ENCODE measurements at regions not wholly inside any gene's neighbourhood (a gene's known extent, or its start where the extent isn't known, plus 50 kb on each side); places are given as distances from the start of the nearest gene placed in this dataset.

DNA sequence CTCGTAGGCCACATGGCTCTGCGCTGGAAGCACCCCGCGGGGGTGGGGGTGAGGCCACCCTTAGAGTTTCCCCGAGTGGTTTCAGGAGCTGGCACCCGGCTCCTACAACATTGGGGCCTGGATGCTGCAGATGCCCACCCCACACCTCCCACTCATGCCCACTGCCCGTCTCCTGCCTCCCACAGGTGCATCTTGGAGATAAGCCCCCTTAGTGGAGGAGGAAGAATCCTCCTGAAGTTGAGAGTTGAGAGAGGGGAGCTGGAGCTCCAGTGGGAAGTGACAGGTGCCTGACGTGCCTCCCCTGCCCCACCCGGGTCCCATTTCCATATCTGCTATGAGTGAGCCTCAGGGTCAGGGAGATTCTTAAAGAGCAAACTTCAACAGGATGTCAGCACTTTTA lies 341.3 kb downstream of the TEX29 start:
- no peak overlapping the region for H3K27ac Mint-ChIP-seq
- H3K4me3 Mint-ChIP-seq, result no peak overlapping the region
- DNase-seq, result no peak
- peaks cover 51% of the 10 kb centered on the region for H3K9me3 Mint-ChIP-seq
- H3K4me1 Mint-ChIP-seq (ENCODE audit: low read depth), result no peaks in the 10 kb centered on the region
- TF ChIP-seq, protein P1, sequence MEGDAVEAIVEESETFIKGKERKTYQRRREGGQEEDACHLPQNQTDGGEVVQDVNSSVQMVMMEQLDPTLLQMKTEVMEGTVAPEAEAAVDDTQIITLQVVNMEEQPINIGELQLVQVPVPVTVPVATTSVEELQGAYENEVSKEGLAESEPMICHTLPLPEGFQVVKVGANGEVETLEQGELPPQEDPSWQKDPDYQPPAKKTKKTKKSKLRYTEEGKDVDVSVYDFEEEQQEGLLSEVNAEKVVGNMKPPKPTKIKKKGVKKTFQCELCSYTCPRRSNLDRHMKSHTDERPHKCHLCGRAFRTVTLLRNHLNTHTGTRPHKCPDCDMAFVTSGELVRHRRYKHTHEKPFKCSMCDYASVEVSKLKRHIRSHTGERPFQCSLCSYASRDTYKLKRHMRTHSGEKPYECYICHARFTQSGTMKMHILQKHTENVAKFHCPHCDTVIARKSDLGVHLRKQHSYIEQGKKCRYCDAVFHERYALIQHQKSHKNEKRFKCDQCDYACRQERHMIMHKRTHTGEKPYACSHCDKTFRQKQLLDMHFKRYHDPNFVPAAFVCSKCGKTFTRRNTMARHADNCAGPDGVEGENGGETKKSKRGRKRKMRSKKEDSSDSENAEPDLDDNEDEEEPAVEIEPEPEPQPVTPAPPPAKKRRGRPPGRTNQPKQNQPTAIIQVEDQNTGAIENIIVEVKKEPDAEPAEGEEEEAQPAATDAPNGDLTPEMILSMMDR (IDR thresholded peaks at IDR 0.05), result no peak
- H3K36me3 Mint-ChIP-seq (ENCODE audit: low read depth), result peaks cover 4% of the 10 kb centered on the region
- peaks cover 2% of the 10 kb centered on the region for H3K27me3 Mint-ChIP-seq (ENCODE audit: insufficient read depth)

DNA sequence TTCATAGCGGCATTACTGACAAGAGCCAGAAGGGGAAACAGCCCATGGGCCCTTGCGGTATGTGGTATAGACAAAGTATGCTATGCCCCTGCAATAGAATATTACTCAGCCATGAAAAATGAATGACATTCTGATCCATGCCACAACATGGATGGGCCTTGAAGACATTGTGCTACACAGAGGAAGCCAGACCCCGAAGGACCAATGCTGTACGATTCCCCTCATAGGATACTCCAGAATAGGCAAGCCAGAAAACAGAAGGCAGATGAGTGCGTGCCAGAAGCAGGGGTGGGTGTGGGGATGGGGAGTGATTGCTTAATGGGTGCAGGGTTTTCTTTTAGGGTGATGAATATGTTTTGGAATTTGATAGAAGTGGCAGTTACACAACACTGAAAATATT lies 342.0 kb downstream of the TEX29 start:
- peaks cover 47% of the 10 kb centered on the region for H3K9me3 Mint-ChIP-seq
- no peak overlapping the region for H3K27ac Mint-ChIP-seq
- peaks cover 2% of the 10 kb centered on the region for H3K27me3 Mint-ChIP-seq (ENCODE audit: insufficient read depth)
- H3K4me3 Mint-ChIP-seq, result no peak overlapping the region
- H3K4me1 Mint-ChIP-seq (ENCODE audit: low read depth), result no peaks in the 10 kb centered on the region
- TF ChIP-seq, protein P1 (IDR thresholded peaks at IDR 0.05), result no peak
- H3K36me3 Mint-ChIP-seq (ENCODE audit: low read depth), result no peaks in the 10 kb centered on the region
- no peak for DNase-seq

DNA sequence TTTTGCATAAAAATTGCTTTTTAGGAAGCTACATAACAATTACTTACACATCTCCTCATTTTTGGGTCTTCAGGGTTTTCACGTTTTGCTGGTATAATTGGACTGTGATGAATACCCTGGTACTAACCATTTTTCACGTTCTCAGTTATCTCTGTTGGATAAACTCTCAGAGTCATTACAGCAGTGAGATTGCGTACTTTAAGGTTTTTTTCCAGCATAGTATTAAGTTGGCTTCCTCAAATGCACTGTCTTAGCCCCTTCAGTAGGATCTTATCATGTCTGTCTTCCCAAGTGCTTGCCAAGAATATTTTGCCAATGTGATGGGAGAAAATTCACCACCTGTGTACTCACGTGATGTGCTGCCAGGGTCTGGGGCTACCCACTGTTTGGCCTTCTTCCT lies 342.5 kb downstream of the TEX29 start:
- TF ChIP-seq, protein P1 (IDR thresholded peaks at IDR 0.05), result no peak
- Mint-ChIP-seq H3K4me1 (ENCODE audit: low read depth) (no peaks in the 10 kb centered on the region), H3K4me3 (no peak overlapping the region), H3K36me3 (ENCODE audit: low read depth) (no peaks in the 10 kb centered on the region), H3K27ac (no peak overlapping the region), H3K9me3 (peaks cover 48% of the 10 kb centered on the region), H3K27me3 (ENCODE audit: insufficient read depth) (peaks cover 2% of the 10 kb centered on the region)
- DNase-seq, result no peak

DNA sequence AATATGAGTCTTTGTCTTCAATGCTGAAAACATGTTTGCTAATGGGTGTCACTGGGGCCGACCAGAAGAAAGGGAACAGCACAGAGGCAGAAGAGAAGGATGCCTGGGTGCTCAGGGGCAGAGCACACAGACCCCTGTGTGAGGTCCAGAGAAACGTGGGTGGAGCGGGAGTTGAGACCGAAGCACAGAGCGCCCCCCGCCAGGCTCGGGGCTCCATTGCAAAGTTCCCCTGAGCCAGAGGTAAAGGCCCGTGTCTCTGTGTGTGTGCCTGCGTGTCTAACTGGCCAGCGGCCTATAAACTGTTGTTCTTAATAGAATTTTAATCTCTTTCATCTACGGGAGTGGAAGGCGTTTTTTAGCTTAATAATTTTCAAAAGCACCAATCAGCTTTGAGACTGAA lies 343.1 kb downstream of the TEX29 start:
- Mint-ChIP-seq H3K4me1 (ENCODE audit: low read depth) (no peaks in the 10 kb centered on the region), H3K4me3 (no peak overlapping the region), H3K27ac (no peak overlapping the region), H3K27me3 (ENCODE audit: insufficient read depth) (peaks cover 2% of the 10 kb centered on the region), H3K9me3 (peaks cover 46% of the 10 kb centered on the region), H3K36me3 (ENCODE audit: low read depth) (no peaks in the 10 kb centered on the region)
- DNase-seq, result no peak
- TF ChIP-seq, protein P1 (IDR thresholded peaks at IDR 0.05), result no peak

DNA sequence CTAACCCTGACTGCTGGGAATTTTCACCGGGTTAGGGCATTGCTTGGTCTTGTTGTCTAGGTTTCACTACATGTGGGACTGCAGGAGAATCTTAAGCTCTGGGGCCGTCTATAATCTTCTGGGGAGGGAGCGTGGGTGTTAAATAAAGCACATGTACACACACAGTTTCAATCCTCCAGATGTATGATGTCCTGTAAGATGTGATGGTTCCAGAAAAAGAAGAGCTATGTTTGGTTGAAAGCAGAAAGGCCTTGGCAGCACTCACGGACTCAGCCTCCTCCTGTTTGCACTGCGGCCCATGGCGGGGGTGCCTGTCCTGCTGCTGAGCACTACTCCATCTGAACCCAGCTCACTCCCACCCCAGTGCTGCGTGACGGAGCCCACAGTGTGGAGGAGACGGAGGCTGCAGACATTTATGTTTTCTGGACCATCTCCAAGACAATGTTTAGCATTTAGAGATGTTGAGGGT lies 343.5 kb downstream of the TEX29 start:
- Mint-ChIP-seq H3K4me3 (no peak overlapping the region), H3K36me3 (ENCODE audit: low read depth) (no peaks in the 10 kb centered on the region), H3K4me1 (ENCODE audit: low read depth) (no peaks in the 10 kb centered on the region), H3K27ac (no peak overlapping the region), H3K27me3 (ENCODE audit: insufficient read depth) (peaks cover 2% of the 10 kb centered on the region), H3K9me3 (peaks cover 46% of the 10 kb centered on the region)
- TF ChIP-seq, protein P1 (IDR thresholded peaks at IDR 0.05), result no peak
- DNase-seq, result no peak

DNA sequence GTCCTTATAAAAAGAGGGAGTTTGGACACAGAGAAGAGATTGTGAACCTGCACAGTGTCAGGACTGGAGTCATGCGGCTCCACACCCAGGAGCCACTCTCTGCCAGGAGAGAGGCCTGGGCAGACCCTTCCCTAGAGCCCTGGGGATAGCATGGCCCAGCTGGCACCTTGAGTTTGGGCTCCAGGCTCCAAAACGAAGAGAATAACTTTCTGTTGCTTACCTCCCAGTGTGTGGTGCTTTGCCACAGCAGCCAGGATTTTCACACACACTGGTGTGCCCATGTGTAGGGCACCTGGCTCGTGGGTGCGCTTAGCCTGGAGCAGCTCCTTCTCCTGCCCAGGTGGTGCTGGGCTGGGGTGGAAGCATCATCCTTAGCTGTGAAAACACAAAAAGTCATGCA lies 344.3 kb downstream of the TEX29 start:
- Mint-ChIP-seq H3K27ac (no peak overlapping the region), H3K27me3 (ENCODE audit: insufficient read depth) (peaks cover 2% of the 10 kb centered on the region), H3K4me1 (ENCODE audit: low read depth) (no peaks in the 10 kb centered on the region), H3K36me3 (ENCODE audit: low read depth) (no peaks in the 10 kb centered on the region), H3K4me3 (no peak overlapping the region), H3K9me3 (peaks cover 46% of the 10 kb centered on the region)
- no peak for DNase-seq
- TF ChIP-seq, protein P1 (IDR thresholded peaks at IDR 0.05), result no peak
